GM18861 (cell line): ENCODE measurements at regions not wholly inside any gene's neighbourhood (a gene's known extent, or its start where the extent isn't known, plus 50 kb on each side); places are given as distances from the start of the nearest gene placed in this dataset.

Experiments used
- ATAC-seq: cut with Tn5 transposase; IDR thresholded peaks from one replicate; pipeline ENCODE4 v1.9.1; 2021; ENCODE audit not compliant: unreplicated experiment

- ATAC-seq = no peak
These were observed 90.0 kb upstream of the STT3B start for GRCh38 chr3:31442755-31443154.

- ATAC-seq = no peak
These were observed 88.2 kb upstream of the STT3B start for GRCh38 chr3:31444220-31445142.

- no peak for ATAC-seq
These were observed 87.0 kb upstream of the STT3B start for GRCh38 chr3:31445701-31446100.

- ATAC-seq = no peak
These were observed 84.5 kb upstream of the STT3B start for GRCh38 chr3:31448035-31448881.

GRCh38 chr3:31448882-31449243 lies 83.9 kb upstream of the STT3B start:
- ATAC-seq = no peak

GRCh38 chr3:31449318-31449717 lies 83.4 kb upstream of the STT3B start:
- no peak for ATAC-seq

GRCh38 chr3:31450345-31450744 lies 82.4 kb upstream of the STT3B start:
- ATAC-seq = no peak

GRCh38 chr3:31452495-31453106 lies 80.1 kb upstream of the STT3B start:
- no peak for ATAC-seq

- no peak for ATAC-seq
These were observed 79.3 kb upstream of the STT3B start for GRCh38 chr3:31453430-31453829.

- ATAC-seq = no peak
These were observed 77.2 kb upstream of the STT3B start for GRCh38 chr3:31455524-31455923.

- no peak for ATAC-seq
These were observed 76.4 kb upstream of the STT3B start for GRCh38 chr3:31456373-31456772.

- ATAC-seq = no peak
These were observed 71.3 kb upstream of the STT3B start for GRCh38 chr3:31461426-31461825.

- peak; percentile 70 for ATAC-seq
These were observed 70.6 kb upstream of the STT3B start for GRCh38 chr3:31462050-31462569.

GRCh38 chr3:31465999-31466398 lies 66.7 kb upstream of the STT3B start:
- no peak for ATAC-seq

- no peak for ATAC-seq
These were observed 65.9 kb upstream of the STT3B start for GRCh38 chr3:31466866-31467265.

GRCh38 chr3:31468433-31468832 lies 64.3 kb upstream of the STT3B start:
- no peak for ATAC-seq

GRCh38 chr3:31469385-31469784 lies 63.3 kb upstream of the STT3B start:
- no peak for ATAC-seq

GRCh38 chr3:31472479-31473390 lies 60.0 kb upstream of the STT3B start:
- no peak for ATAC-seq

- no peak for ATAC-seq
These were observed 56.5 kb upstream of the STT3B start for GRCh38 chr3:31476209-31476608.

- ATAC-seq = no peak
These were observed 53.3 kb upstream of the STT3B start for GRCh38 chr3:31479431-31479830.
